NCI-H526 (cell line): ENCODE measurements at regions not wholly inside any gene's neighbourhood (a gene's known extent, or its start where the extent isn't known, plus 50 kb on each side); places are given as distances from the start of the nearest gene placed in this dataset.
"Not testable (repeated sequence)": the region's sequence is repeated elsewhere in the genome, so short reads cannot be mapped to it uniquely, and the experiment has no call there.

Experiments
- DNase-seq, 2 experiments: peaks; one replicate each; lab custom pipeline; 2025; lab: John Stamatoyannopoulos, UW

- no peak for DNase-seq
Observed at GRCh38 chr11:134866215-134866614, 454.2 kb upstream of the B3GAT1 start.

GRCh38 chr11:134864968-134865305 is 452.9 kb upstream of the B3GAT1 start:
- DNase-seq = no peak

DNA sequence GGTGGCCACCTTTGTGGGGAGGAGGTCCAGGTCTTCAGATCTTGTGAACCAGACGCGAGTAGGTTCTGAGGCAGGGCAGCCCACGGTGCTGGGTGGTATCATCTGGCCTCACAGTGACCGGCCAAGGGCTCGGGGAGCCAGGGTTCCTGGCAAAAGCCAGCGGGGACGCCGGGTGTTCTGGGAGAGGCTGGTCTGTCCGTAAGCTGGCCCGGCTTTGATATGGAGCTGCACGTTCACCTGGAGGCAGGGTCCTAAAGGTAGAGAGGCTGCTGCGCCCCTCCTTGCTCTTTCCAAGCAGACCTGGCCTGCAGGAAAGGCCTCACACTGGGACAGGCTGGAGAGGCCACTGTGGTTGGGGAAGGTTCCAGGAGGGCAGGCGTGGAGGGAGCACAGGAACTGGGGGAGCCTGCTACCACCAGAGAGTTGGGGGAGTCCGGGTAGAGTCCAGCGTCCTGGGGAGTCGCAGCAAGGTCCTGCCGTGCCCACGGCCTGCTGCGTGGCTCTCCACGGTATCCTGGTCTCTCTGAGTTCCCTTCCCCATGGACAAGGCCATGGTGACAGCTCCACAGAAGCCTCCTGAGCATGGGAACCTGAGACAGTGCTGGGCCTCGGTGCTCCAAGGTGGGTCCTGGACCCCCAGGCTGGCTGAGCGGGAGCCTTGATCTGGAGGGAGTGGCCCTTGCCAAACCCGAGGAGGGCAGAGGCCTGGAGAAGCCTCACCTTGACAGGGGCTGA is 452.4 kb upstream of the B3GAT1 start:
- DNase-seq = no peak

GRCh38 chr11:134863294-134863693 is 451.3 kb upstream of the B3GAT1 start:
- DNase-seq = no peak

GRCh38 chr11:134862587-134863195 is 450.6 kb upstream of the B3GAT1 start:
- no peak for DNase-seq

- DNase-seq = no peak
Observed at GRCh38 chr11:134862105-134862502, 450.1 kb upstream of the B3GAT1 start.

DNA sequence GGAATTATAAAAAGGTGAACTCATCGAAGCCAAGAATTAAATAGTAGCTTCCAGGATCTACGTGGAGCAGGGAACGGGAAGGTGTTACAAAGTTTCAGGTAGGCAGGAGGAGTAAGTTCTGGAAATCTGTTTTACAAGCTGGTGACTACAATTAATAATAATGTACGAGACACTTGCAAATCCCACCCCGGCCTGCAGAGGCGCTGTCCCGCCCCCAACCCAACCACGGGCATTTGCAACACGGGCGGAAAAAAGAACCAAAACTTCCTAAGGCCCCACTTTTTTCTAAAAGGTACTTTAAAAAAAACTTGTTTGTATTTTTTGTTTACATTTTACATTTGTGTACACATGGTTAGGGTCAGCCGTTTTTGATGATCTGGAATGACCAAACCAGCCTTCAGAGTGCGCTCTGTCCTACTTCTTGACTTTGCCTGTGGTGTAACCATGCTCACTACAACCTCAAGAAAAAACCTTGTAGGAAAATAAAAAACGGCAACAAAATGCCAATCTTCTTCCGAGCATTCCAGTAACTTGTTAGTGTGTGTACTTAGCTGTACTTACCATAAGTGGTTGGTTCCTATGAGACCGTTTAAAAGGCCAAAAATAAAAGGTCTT is 449.6 kb upstream of the B3GAT1 start:
- DNase-seq = no peak

DNA sequence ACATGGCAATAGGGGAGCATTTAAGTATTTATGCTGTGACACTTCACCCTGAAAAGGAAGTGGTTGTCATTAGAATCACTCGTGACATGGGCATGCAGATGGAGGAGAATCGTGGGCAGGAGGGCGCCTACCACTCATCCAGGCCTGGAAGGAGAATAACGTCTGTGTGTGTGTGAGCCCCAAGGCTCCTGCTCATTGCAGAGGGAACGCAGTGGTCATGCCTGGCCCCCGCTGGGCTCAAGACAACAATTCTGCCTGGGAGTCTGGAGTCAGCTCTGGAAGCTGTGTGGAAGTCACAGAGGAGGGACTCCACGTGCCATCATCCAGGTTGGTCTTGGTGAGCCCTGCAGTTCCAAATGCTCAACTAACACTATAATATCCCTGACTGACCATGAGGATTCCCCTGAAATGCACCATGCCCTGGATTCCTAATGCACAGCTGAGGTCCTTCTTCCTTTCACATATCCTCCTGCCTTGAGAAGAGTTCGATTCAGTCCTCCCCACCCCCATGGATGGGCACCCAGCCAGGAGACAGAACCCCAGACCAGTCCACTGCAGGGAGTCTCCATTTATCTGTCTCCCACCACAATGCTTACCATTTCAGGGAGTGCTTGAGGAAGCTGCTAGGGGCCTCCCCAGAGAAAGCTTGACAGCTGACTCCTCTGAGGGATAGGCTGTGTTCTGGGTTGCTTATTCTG is 446.9 kb upstream of the B3GAT1 start:
- no peak for DNase-seq

DNA sequence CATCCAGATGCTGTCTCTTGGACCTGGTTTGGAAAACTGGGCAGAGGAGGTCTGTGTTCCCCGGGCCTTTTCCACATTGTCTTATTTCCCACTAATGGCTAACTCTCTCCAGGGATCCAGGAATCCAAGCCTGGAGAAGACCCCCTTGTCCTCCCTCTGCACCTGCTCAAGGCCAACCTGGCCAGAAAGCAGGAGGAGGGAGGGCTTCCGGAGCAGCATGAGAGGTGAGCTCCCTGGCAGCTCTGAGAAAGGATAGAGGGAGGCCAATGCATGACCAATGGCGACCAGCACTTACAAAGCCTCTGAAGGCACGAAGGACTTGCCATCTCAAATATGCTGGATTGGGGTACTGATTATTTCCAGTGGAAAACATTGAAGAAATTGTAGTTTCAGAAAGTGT is 445.0 kb upstream of the B3GAT1 start:
- DNase-seq = no peak

GRCh38 chr11:134856056-134856971 is 444.3 kb upstream of the B3GAT1 start:
- DNase-seq = no peak

DNA sequence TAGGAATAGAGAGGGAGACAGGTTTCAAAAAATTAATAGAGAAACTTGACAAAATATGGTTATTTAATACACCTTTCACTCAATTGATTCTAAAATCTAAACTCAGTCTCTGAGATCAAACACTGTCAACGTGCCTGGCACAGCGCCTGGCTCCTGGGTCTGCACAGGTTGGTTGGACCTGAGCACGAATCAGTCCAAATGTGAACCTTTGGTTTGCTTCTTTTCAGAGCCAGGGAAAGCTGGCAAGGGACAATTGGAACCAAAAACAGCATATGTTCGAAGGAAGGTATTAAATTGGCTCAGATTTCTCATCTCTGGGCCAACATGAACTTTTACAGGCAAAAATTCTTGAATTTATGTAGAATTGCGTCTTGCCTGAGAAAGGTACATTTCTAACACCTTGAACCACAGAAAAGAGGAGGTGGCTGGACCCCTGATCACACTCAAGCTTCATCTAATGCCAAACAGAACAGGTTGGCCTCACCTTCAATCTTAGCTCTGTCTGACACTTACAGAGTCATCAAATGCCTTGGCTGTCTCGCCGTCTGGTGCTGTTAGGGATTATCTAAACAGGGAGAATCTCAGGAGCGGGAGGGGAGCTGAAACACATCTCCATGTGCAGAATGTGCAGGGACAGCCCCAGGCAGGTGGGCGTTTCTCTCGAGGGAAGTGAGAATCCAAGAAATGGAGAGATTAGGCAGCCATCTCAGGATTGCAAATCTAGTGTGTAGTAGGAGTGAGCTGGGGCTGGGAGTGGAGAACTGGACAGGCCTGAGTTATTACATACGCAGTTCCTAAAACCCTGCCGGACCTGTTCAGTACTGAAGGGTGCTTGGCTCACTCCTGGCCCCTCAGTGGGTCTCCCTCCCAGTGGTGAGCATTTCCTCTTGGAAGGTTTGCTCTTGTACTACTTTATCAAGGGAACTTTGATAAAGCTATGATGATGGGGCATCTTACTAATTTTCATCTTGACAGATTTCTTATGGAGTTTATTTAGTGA is 442.2 kb upstream of the B3GAT1 start:
- no peak for DNase-seq

GRCh38 chr11:134851503-134852224 is 439.6 kb upstream of the B3GAT1 start:
- not testable (repeated sequence) for DNase-seq

DNA sequence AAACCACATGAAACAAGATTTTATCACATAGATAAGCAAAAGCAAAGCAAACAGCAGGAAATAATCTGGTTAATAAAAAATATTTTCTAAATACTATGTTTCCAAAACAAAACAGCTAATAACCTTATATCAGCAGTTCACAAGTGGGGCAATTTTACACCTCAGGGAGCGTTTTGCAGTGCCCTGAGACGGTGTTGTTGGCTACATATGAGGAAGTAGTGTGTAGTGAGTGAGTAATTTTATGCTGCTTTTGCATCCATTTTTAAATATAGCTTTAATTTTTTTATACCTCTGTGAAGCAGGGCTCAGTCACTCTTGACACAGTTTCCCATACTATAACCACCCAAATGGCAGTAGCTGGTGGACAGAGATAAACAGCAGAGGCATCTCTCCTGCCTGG is 438.5 kb upstream of the B3GAT1 start:
- no peak for DNase-seq

DNA sequence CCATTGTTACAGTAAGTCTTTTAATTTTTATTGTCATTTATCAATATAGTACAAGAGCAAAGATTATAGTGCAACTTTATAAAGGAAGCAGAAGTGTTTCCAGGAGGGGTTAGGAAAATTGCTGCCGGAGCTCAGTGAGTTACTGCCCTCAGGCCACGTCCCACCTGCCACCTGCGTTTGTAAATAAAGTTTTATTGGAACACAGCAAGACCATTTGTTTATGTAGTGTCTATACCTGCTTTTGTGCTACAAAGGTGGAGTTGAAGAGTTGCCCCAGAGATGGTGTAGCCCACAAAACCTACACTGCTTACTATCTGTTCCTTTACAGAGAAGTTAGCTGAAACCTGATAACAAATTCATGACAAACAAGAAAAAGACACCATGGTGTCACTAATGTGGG is 437.8 kb upstream of the B3GAT1 start:
- DNase-seq = no peak

GRCh38 chr11:134847083-134847715 is 435.2 kb upstream of the B3GAT1 start:
- DNase-seq = no peak

GRCh38 chr11:134846328-134847082 is 434.5 kb upstream of the B3GAT1 start:
- DNase-seq = no peak

DNA sequence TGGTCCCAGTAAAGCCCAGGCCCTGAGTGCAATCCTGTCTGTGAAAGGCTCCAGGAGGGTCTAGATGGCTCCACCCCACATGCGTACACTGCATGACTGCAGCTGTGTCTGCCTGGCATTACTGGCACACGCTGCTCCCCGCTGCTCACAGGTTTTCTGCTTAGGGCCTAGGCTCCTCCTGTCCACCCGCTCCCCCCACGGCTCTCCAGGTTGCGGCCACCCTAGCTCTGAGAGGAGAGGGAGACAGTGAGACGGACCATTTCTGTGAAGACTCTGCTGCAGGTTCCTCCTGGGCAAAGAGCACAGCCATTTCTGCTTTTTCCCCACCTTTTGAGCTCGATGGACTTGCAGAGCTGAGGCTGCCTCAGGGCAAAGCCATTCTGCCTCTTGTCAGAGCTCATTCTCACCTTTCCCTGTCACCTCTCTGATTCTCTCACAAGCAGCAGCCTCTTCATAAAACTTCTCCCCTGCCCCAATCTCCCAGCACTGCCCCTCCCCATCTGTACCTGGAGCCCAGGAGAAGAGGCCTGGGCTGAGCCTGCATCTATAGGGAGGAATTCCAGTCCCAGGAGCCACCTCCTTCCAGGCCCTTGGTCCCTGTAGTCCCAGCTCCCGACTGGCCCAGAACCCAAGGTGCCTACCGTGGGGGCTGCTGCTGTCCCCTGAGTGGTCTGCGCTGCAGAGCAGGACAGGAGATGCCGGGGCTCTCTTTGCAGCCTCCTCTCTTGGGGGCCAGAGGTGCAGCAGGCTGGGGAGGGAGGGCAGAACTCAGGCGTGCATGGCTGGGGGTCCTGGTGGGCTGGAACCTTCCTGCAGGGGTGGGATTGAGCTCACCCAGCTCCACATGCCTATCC is 433.7 kb upstream of the B3GAT1 start:
- DNase-seq = no peak

DNA sequence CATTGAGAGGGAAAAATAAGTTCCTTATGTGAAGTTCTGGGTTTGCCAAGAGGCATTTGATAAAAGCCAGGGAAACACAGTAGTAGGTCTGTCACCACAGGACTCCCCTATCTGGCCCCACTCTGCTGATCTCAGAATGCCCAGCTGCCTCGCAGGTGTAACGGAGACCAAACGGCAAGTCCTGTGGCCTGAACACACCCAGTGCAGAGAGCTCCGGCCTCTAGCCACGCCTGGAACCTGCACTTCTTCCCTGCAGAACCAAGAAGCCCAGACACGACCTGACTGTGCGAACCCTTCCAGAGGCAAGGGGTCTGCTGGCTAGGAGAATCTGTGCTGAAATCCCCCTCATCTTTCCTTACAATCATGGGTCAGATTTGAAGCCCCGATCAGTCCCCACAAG is 432.8 kb upstream of the B3GAT1 start:
- DNase-seq = no peak
